ENCODE measurements at regions not wholly inside any gene's neighbourhood (a gene's known extent, or its start where the extent isn't known, plus 50 kb on each side); places are given as distances from the start of the nearest gene placed in this dataset.

DNA sequence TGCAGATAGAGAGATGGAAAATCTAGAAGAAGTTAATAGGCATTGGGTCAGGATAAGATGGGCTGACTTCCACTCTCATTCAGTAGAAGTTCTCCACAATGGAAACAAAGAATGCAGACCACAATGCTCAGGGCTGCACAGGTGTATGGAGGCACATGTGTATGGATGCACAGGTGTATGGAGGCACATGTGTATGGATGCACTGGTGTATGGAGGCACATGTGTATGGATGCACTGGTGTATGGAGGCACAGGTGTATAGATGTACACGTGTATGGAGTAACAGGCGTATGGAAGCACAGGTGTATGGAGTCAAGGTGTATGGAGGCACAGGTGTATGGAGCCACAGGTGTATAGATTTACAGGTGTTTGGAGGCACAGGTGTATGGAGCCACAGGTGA is 285.7 kb upstream of the PPP2R2D start:
- DNase-seq: no peak
- no peak for TF ChIP-seq POLR2A (IDR thresholded peaks at IDR 0.05)
- TF ChIP-seq, protein P1, sequence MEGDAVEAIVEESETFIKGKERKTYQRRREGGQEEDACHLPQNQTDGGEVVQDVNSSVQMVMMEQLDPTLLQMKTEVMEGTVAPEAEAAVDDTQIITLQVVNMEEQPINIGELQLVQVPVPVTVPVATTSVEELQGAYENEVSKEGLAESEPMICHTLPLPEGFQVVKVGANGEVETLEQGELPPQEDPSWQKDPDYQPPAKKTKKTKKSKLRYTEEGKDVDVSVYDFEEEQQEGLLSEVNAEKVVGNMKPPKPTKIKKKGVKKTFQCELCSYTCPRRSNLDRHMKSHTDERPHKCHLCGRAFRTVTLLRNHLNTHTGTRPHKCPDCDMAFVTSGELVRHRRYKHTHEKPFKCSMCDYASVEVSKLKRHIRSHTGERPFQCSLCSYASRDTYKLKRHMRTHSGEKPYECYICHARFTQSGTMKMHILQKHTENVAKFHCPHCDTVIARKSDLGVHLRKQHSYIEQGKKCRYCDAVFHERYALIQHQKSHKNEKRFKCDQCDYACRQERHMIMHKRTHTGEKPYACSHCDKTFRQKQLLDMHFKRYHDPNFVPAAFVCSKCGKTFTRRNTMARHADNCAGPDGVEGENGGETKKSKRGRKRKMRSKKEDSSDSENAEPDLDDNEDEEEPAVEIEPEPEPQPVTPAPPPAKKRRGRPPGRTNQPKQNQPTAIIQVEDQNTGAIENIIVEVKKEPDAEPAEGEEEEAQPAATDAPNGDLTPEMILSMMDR (IDR thresholded peaks at IDR 0.05): no peak
- intact Hi-C loops (cut with DNase I; ENCODE audit: low total_unique reads): no loop called here
- 87 to 89% methylated on average over 2 of the region's 2 CpGs for WGBS, 2 donors
- Histone ChIP-seq H3K4me1 (no peaks in the 10 kb centered on the region), H3K9me3 (no peaks in the 10 kb centered on the region), H3K27me3 (no peaks in the 10 kb centered on the region), H3K36me3 (ENCODE audit: low read depth, missing control alignments) (no peaks in the 10 kb centered on the region), H3K4me3 (no peak overlapping the region), H3K27ac (no peak overlapping the region)

DNA sequence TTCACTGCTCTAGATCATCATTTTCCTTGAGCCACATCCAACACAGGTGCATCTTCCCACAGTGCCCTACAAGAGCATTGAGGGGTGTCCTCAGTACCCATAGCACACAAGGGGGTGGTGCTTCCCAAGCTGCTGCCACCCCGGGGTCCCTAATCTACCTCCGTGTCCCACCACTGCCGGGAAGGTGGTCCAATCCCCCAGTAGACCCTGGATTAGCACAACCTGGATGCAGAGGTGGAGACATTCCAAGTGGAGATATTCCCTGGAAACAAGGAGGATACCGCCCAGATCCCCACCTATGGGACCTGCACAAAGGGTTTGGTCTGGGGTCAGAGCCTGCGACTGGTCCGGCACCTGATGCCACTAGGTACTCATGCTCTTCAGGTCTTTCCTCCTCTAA is 284.8 kb upstream of the PPP2R2D start:
- no peaks in the 10 kb centered on the region for H3K4me1 ChIP-seq
- H3K4me3 ChIP-seq: no peak overlapping the region
- TF ChIP-seq, protein P1 (IDR thresholded peaks at IDR 0.05): no peak
- TF ChIP-seq POLR2A (IDR thresholded peaks at IDR 0.05): no peak
- intact Hi-C loops (cut with DNase I; ENCODE audit: low total_unique reads): no loop called here
- no peaks in the 10 kb centered on the region for H3K9me3 ChIP-seq
- H3K27me3 ChIP-seq: no peaks in the 10 kb centered on the region
- H3K36me3 ChIP-seq (ENCODE audit: low read depth, missing control alignments): no peaks in the 10 kb centered on the region
- 84 to 89% methylated on average over 6 of the region's 6 CpGs for WGBS, 2 donors
- H3K27ac ChIP-seq: no peak overlapping the region
- DNase-seq: no peak

DNA sequence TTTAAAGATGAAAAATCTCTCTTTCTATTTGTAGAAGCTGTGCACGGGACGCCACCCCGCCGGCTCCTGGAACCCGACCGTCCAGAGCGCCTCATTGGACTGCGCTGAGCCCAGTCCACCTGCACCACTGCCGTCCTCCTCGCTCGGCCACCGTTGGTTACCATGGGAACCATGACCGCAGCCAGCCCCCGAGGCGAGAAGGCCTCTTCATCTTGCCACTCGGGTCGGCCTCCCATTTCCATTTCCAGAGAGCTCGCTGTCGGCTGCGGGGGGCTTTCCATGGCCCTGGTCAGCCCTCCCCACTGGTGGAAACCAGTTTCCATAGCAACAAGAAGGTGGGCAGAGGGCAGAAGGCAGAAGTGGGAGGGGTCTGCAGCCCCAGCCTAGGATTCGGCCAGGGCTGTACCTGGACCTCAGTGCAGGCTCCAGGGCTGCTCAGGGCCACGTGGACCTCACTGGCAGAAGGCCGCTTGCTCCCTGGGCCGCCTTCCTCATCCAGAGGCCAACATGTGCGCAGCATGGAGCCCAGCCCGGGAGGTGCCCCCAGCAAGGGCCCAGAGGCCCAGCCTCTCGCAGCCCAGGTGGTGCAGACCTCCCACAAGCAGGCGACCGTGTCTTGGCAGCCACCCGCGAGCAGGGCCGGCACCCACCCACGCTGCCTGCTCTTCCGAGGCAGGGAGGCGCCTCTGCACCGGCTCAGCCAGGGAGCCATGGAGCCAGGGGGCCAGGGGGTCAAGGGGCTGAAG is 283.5 kb upstream of the PPP2R2D start:
- 38 to 45% methylated on average over 15 to 32 of the region's 36 CpGs for WGBS, 2 donors
- no peak for DNase-seq
- no peaks in the 10 kb centered on the region for H3K36me3 ChIP-seq (ENCODE audit: low read depth, missing control alignments)
- H3K27me3 ChIP-seq: no peaks in the 10 kb centered on the region
- H3K27ac ChIP-seq: no peak overlapping the region
- H3K9me3 ChIP-seq: no peaks in the 10 kb centered on the region
- TF ChIP-seq POLR2A (IDR thresholded peaks at IDR 0.05): no peak
- TF ChIP-seq, protein P1 (IDR thresholded peaks at IDR 0.05): no peak
- no peaks in the 10 kb centered on the region for H3K4me1 ChIP-seq
- H3K4me3 ChIP-seq: peak overlapping the region in 1 of 2 donors; percentile 34
- intact Hi-C loops (cut with DNase I; ENCODE audit: low total_unique reads): no loop called here

DNA sequence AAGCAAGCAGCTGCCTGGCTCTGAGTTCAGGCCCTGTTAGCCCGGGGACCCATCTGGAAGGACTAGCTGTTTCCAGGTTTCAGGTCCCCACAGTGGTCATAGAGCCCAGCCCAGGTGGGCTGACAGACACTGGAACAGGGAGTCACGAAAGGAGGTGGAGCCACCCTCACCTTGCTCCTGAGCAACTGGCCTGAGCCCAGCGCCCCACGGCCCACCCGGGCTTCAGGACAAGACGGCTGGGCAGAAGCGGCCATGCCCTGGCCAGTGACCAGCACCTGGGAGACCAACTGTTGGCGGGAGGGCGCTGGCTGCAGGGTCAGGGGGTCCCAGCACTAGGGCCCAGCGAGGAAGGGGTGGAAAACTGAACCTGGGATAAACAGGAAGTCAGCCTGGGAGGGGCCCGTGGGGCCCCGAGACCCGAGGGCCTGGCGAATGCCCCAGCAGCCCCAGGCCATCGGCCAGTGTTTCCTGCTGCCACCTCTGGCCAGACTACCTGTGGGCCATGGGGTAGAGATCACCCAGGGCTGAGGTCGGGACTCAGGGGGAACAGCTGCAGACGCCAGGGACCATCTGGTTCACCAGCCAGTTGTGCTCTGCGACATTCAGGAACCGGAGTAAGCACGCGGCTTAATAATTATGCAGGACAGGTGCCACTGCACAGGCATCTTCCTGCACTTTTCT is 282.1 kb upstream of the PPP2R2D start:
- Histone ChIP-seq H3K4me3 (no peak overlapping the region), H3K27me3 (no peaks in the 10 kb centered on the region), H3K36me3 (ENCODE audit: low read depth, missing control alignments) (no peaks in the 10 kb centered on the region), H3K9me3 (no peaks in the 10 kb centered on the region), H3K4me1 (no peaks in the 10 kb centered on the region), H3K27ac (no peak overlapping the region)
- WGBS, 2 donors: 66 to 75% methylated on average over 8 to 21 of the region's 21 CpGs
- DNase-seq: no peak
- intact Hi-C loops (cut with DNase I; ENCODE audit: low total_unique reads): no loop called here
- TF ChIP-seq, protein P1 (IDR thresholded peaks at IDR 0.05): no peak
- no peak for TF ChIP-seq POLR2A (IDR thresholded peaks at IDR 0.05)

All from testis (tissue), 2 donors.